ENCODE measurements at regions not wholly inside any gene's neighbourhood (a gene's known extent, or its start where the extent isn't known, plus 50 kb on each side); places are given as distances from the start of the nearest gene placed in this dataset.
"Not testable (repeated sequence)": the region's sequence is repeated elsewhere in the genome, so short reads cannot be mapped to it uniquely, and the experiment has no call there.

GRCh38 chr15:77909182-77909940 lies 168.2 kb downstream of the TBC1D2B start:
- no peak for DNase-seq (ENCODE audit: low spot score)

GRCh38 chr15:77908752-77909111 lies 168.8 kb downstream of the TBC1D2B start:
- DNase-seq (ENCODE audit: low spot score) = not testable (repeated sequence)

- peak; percentile 46 for DNase-seq (ENCODE audit: low spot score)
Measured at GRCh38 chr15:77907824-77908751, 169.4 kb downstream of the TBC1D2B start.

GRCh38 chr15:77906062-77906990 lies 171.2 kb downstream of the TBC1D2B start:
- not testable (repeated sequence) for DNase-seq (ENCODE audit: low spot score)

GRCh38 chr15:77905301-77905920 lies 172.1 kb downstream of the TBC1D2B start:
- no peak for DNase-seq (ENCODE audit: low spot score)

GRCh38 chr15:77904901-77905300 lies 172.6 kb downstream of the TBC1D2B start:
- DNase-seq (ENCODE audit: low spot score) = no peak

GRCh38 chr15:77904436-77904821 lies 173.1 kb downstream of the TBC1D2B start:
- DNase-seq (ENCODE audit: low spot score) = no peak

- DNase-seq (ENCODE audit: low spot score) = not testable (repeated sequence)
Measured at GRCh38 chr15:77903761-77904435, 173.6 kb downstream of the TBC1D2B start.

- not testable (repeated sequence) for DNase-seq (ENCODE audit: low spot score)
Measured at GRCh38 chr15:77902921-77903760, 174.4 kb downstream of the TBC1D2B start.

- DNase-seq (ENCODE audit: low spot score) = no peak
Measured at GRCh38 chr15:77901921-77902750, 175.4 kb downstream of the TBC1D2B start.

GRCh38 chr15:77901251-77901881 lies 176.1 kb downstream of the TBC1D2B start:
- DNase-seq (ENCODE audit: low spot score) = no peak

- DNase-seq (ENCODE audit: low spot score) = peak; percentile 12
Measured at GRCh38 chr15:77900331-77900963, 177.1 kb downstream of the TBC1D2B start.

GRCh38 chr15:77899776-77900175 lies 177.7 kb downstream of the TBC1D2B start:
- DNase-seq (ENCODE audit: low spot score) = not testable (repeated sequence)

GRCh38 chr15:77898811-77899730 lies 178.4 kb downstream of the TBC1D2B start:
- DNase-seq (ENCODE audit: low spot score) = no peak

GRCh38 chr15:77897896-77898406 lies 179.6 kb downstream of the TBC1D2B start:
- no peak for DNase-seq (ENCODE audit: low spot score)

- DNase-seq (ENCODE audit: low spot score) = not testable (repeated sequence)
Measured at GRCh38 chr15:77897113-77897895, 180.2 kb downstream of the TBC1D2B start.

Data from LoVo (cell line).